ENCODE measurements at regions not wholly inside any gene's neighbourhood (a gene's known extent, or its start where the extent isn't known, plus 50 kb on each side); places are given as distances from the start of the nearest gene placed in this dataset.

DNA sequence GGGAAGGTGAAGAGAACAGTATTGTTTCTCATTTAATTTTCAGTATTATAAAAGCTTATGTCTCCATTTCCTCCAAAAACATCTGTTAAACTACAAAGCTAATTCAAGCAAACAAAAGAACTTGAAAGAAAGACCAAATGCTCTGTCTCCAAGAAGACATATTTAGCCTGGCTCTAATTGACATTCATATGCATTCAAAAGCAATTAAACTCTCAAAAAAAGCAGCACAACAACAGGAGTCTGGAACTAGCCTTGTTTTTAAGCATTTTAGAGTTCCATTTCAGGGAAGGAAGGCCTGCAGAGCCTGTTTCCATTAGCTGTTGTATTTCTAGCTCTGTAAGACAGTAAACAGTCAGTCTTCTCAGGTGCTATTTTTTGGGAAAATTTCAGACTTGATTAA is 447.9 kb downstream of the TDRD15 start:
- Histone ChIP-seq H4K5ac (ENCODE audit: low read length) (no peak overlapping the region), H3K79me1 (ENCODE audit: low read length) (no peaks in the 10 kb centered on the region), H3K4ac (ENCODE audit: low read depth, low read length) (no peak overlapping the region), H3K4me3 (ENCODE audit: low read length) (no peak overlapping the region), H3K4me1 (ENCODE audit: control insufficient read depth, low read depth, low read length) (no peaks in the 10 kb centered on the region), H2AK5ac (ENCODE audit: low read length) (no peak overlapping the region), H3K79me2 (ENCODE audit: control insufficient read depth, insufficient read depth, low read length) (no peaks in the 10 kb centered on the region), H3K18ac (ENCODE audit: low read length) (no peak overlapping the region), H4K8ac (ENCODE audit: low read depth, low read length) (no peak overlapping the region), H3K23ac (ENCODE audit: low read length) (no peak overlapping the region), H3K27ac (ENCODE audit: low read depth, low read length) (no peak overlapping the region), H3K4me2 (ENCODE audit: low read length) (no peak overlapping the region), H3K36me3 (ENCODE audit: control insufficient read depth, insufficient read depth, low read length) (no peaks in the 10 kb centered on the region), H2BK5ac (ENCODE audit: low read length) (no peak overlapping the region), H3K9ac (ENCODE audit: low read length) (no peak overlapping the region), H3K27me3 (ENCODE audit: insufficient read depth, low read length, poor library complexity) (no peaks in the 10 kb centered on the region), H2BK120ac (ENCODE audit: low read depth, low read length) (no peak overlapping the region), H2BK15ac (replicated peaks; ENCODE audit: low read depth) (no peak overlapping the region), H3K56ac (ENCODE audit: low read length) (no peak overlapping the region)
- no peak for DNase-seq

DNA sequence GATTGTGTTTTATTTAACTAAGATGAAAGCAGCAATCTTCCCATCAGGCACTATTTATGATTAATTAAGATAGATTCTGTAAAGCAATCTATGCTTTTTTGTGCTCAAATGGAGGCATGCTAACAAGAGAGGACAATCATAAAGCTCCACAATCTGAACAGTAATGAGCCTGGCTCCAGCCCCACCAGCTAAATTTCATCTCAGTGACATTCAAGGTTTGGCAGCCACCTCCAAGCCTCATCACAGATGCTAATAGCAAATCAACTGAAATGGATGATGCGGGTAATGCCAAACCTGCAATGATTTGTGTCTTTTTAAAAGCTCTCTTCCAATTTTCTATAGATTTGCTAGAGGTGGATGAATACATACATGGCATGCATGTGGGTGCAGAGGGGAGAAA is 456.6 kb downstream of the TDRD15 start:
- Histone ChIP-seq H2BK5ac (ENCODE audit: low read length) (no peak overlapping the region), H2BK15ac (replicated peaks; ENCODE audit: low read depth) (no peak overlapping the region), H3K23ac (ENCODE audit: low read length) (no peak overlapping the region), H3K4me2 (ENCODE audit: low read length) (no peak overlapping the region), H3K36me3 (ENCODE audit: control insufficient read depth, insufficient read depth, low read length) (no peaks in the 10 kb centered on the region), H3K79me2 (ENCODE audit: control insufficient read depth, insufficient read depth, low read length) (no peaks in the 10 kb centered on the region), H3K27ac (ENCODE audit: low read depth, low read length) (no peak overlapping the region), H2AK5ac (ENCODE audit: low read length) (no peak overlapping the region), H2BK120ac (ENCODE audit: low read depth, low read length) (no peak overlapping the region), H4K8ac (ENCODE audit: low read depth, low read length) (no peak overlapping the region), H4K5ac (ENCODE audit: low read length) (no peak overlapping the region), H3K18ac (ENCODE audit: low read length) (no peak overlapping the region), H3K4me1 (ENCODE audit: control insufficient read depth, low read depth, low read length) (no peaks in the 10 kb centered on the region), H3K4me3 (ENCODE audit: low read length) (no peak overlapping the region), H3K9ac (ENCODE audit: low read length) (no peak overlapping the region), H3K27me3 (ENCODE audit: insufficient read depth, low read length, poor library complexity) (no peaks in the 10 kb centered on the region), H3K56ac (ENCODE audit: low read length) (no peak overlapping the region), H3K79me1 (ENCODE audit: low read length) (no peaks in the 10 kb centered on the region), H3K4ac (ENCODE audit: low read depth, low read length) (no peak overlapping the region)
- no CpG with 5 or more reads among the region's 1 CpG for WGBS (ENCODE audit: extremely low coverage, insufficient coverage, low lambda C conversion rate)
- no peak for DNase-seq

DNA sequence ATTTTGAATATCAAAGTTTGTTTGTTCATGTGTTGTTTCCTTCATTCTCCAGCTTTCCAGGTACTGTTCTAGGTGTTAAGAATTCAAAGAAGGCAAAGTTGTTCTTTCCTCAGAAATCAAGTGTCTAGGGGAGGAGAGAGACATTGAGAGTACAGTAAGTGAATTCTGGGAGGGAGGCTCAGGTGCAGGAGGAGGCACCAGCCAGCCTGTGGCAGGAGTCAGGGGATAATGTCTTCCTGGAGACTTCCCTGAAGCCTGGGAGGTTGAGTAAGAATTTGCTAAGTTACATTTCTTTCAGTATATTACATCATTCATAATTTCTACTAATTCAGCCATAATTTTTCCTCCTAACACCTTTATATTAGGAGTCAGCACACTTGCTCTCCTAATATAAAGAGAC is 462.1 kb downstream of the TDRD15 start:
- Histone ChIP-seq H3K9ac (ENCODE audit: low read length) (no peak overlapping the region), H2BK5ac (ENCODE audit: low read length) (no peak overlapping the region), H3K79me1 (ENCODE audit: low read length) (no peaks in the 10 kb centered on the region), H2AK5ac (ENCODE audit: low read length) (no peak overlapping the region), H3K27ac (ENCODE audit: low read depth, low read length) (no peak overlapping the region), H3K4me2 (ENCODE audit: low read length) (no peak overlapping the region), H4K8ac (ENCODE audit: low read depth, low read length) (no peak overlapping the region), H3K23ac (ENCODE audit: low read length) (no peak overlapping the region), H3K4ac (ENCODE audit: low read depth, low read length) (no peak overlapping the region), H3K56ac (ENCODE audit: low read length) (no peak overlapping the region), H2BK15ac (replicated peaks; ENCODE audit: low read depth) (no peak overlapping the region), H4K5ac (ENCODE audit: low read length) (no peak overlapping the region), H2BK120ac (ENCODE audit: low read depth, low read length) (no peak overlapping the region), H3K36me3 (ENCODE audit: control insufficient read depth, insufficient read depth, low read length) (no peaks in the 10 kb centered on the region), H3K4me1 (ENCODE audit: control insufficient read depth, low read depth, low read length) (no peaks in the 10 kb centered on the region), H3K27me3 (ENCODE audit: insufficient read depth, low read length, poor library complexity) (no peaks in the 10 kb centered on the region), H3K4me3 (ENCODE audit: low read length) (no peak overlapping the region), H3K18ac (ENCODE audit: low read length) (no peak overlapping the region), H3K79me2 (ENCODE audit: control insufficient read depth, insufficient read depth, low read length) (no peaks in the 10 kb centered on the region)
- DNase-seq: no peak

DNA sequence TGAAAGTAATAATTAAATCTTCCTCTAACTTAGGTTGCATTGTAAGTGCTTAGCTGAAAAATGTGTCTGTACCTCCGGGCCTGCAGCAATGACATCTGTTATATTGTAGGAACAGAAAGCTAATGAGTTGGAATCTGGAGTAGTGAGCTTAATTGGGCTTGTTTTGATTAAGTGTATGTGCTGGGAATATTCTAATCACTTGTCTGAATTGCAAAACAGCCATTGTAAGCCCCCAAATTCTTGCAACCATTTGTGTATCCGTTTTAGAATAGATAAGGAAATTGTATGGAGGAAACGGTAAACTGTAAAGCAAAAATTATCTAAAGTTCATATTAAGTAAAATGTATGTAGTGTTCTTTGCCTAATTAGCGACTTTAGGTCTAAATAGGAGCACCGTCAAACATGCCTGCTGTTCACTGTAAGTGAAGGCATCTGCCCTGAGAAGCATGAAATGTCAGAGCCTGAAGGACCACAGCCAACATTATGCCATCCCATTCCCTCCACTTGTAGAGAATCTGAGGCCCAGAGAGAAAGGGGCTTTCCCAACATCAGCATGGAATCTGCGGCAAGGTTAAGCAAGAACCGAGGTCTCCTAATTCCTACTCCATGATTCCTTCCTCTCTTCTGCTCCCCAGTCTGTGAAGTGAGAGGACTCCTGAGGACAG is 466.4 kb downstream of the TDRD15 start:
- no peak overlapping the region for H3K4ac ChIP-seq (ENCODE audit: low read depth, low read length)
- H3K79me1 ChIP-seq (ENCODE audit: low read length): no peaks in the 10 kb centered on the region
- no peaks in the 10 kb centered on the region for H3K27me3 ChIP-seq (ENCODE audit: insufficient read depth, low read length, poor library complexity)
- no peaks in the 10 kb centered on the region for H3K79me2 ChIP-seq (ENCODE audit: control insufficient read depth, insufficient read depth, low read length)
- H3K27ac ChIP-seq (ENCODE audit: low read depth, low read length): no peak overlapping the region
- H3K4me3 ChIP-seq (ENCODE audit: low read length): no peak overlapping the region
- no peak overlapping the region for H2AK5ac ChIP-seq (ENCODE audit: low read length)
- no peak overlapping the region for H4K5ac ChIP-seq (ENCODE audit: low read length)
- H3K18ac ChIP-seq (ENCODE audit: low read length): no peak overlapping the region
- no peaks in the 10 kb centered on the region for H3K36me3 ChIP-seq (ENCODE audit: control insufficient read depth, insufficient read depth, low read length)
- no peak overlapping the region for H2BK5ac ChIP-seq (ENCODE audit: low read length)
- H4K8ac ChIP-seq (ENCODE audit: low read depth, low read length): no peak overlapping the region
- no peak overlapping the region for H3K4me2 ChIP-seq (ENCODE audit: low read length)
- DNase-seq: no peak
- H3K9ac ChIP-seq (ENCODE audit: low read length): no peak overlapping the region
- no peak overlapping the region for H2BK120ac ChIP-seq (ENCODE audit: low read depth, low read length)
- no peak overlapping the region for H3K56ac ChIP-seq (ENCODE audit: low read length)
- no peak overlapping the region for H2BK15ac ChIP-seq (replicated peaks; ENCODE audit: low read depth)
- H3K4me1 ChIP-seq (ENCODE audit: control insufficient read depth, low read depth, low read length): no peaks in the 10 kb centered on the region
- H3K23ac ChIP-seq (ENCODE audit: low read length): no peak overlapping the region
- WGBS (ENCODE audit: extremely low coverage, insufficient coverage, low lambda C conversion rate): no CpG with 5 or more reads among the region's 7 CpGs

DNA sequence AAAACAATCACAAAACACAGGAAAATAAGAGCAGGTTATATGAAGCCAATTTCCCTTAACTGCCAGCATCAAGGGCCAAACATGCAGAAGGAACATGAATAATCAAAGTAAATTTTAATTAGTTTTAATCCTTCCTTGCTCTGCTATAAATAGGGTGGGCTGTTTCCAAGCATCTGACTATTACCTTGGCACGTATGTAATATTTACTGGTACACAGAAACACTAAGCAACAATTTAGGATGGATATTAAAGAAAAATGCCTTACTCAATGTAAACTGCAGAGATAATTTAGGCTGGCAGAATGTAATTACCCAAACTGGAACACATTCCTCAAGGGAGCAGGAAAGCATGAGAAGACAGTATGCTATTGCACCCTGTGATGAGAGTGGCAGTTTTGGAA is 468.2 kb downstream of the TDRD15 start:
- no peak overlapping the region for H4K5ac ChIP-seq (ENCODE audit: low read length)
- no peak overlapping the region for H3K56ac ChIP-seq (ENCODE audit: low read length)
- no peak overlapping the region for H3K9ac ChIP-seq (ENCODE audit: low read length)
- H3K4me2 ChIP-seq (ENCODE audit: low read length): no peak overlapping the region
- H3K4ac ChIP-seq (ENCODE audit: low read depth, low read length): no peak overlapping the region
- no peaks in the 10 kb centered on the region for H3K27me3 ChIP-seq (ENCODE audit: insufficient read depth, low read length, poor library complexity)
- no peak overlapping the region for H2BK15ac ChIP-seq (replicated peaks; ENCODE audit: low read depth)
- no peaks in the 10 kb centered on the region for H3K79me2 ChIP-seq (ENCODE audit: control insufficient read depth, insufficient read depth, low read length)
- no peak for DNase-seq
- no peak overlapping the region for H3K23ac ChIP-seq (ENCODE audit: low read length)
- no peaks in the 10 kb centered on the region for H3K79me1 ChIP-seq (ENCODE audit: low read length)
- H2AK5ac ChIP-seq (ENCODE audit: low read length): no peak overlapping the region
- H4K8ac ChIP-seq (ENCODE audit: low read depth, low read length): no peak overlapping the region
- H3K18ac ChIP-seq (ENCODE audit: low read length): no peak overlapping the region
- no peaks in the 10 kb centered on the region for H3K4me1 ChIP-seq (ENCODE audit: control insufficient read depth, low read depth, low read length)
- no peak overlapping the region for H2BK5ac ChIP-seq (ENCODE audit: low read length)
- no peak overlapping the region for H2BK120ac ChIP-seq (ENCODE audit: low read depth, low read length)
- no CpG with 5 or more reads among the region's 1 CpG for WGBS (ENCODE audit: extremely low coverage, insufficient coverage, low lambda C conversion rate)
- no peak overlapping the region for H3K27ac ChIP-seq (ENCODE audit: low read depth, low read length)
- H3K4me3 ChIP-seq (ENCODE audit: low read length): no peak overlapping the region
- no peaks in the 10 kb centered on the region for H3K36me3 ChIP-seq (ENCODE audit: control insufficient read depth, insufficient read depth, low read length)

DNA sequence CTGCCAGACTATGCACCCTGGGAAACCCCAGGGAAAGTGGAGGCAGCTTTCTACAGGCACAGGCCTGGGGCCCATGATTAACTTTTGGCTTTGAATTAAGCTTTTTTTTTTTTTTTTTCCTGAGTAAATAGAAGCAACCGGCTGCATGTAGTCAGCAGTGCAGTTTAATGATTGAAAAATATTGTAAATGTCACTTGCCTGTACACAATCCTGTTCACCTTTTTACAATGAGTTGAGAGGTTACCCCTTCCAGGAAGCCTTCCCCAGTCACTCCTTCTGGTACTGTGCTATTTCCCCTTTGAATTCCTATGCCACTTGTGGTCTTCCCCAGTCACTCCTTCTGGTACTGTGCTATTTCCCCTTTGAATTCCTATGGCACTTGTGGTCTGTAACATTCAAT is 475.6 kb downstream of the TDRD15 start:
- Histone ChIP-seq H3K79me2 (ENCODE audit: control insufficient read depth, insufficient read depth, low read length) (no peaks in the 10 kb centered on the region), H3K18ac (ENCODE audit: low read length) (no peak overlapping the region), H4K5ac (ENCODE audit: low read length) (no peak overlapping the region), H3K23ac (ENCODE audit: low read length) (no peak overlapping the region), H3K4me2 (ENCODE audit: low read length) (no peak overlapping the region), H3K79me1 (ENCODE audit: low read length) (no peaks in the 10 kb centered on the region), H3K56ac (ENCODE audit: low read length) (no peak overlapping the region), H3K36me3 (ENCODE audit: control insufficient read depth, insufficient read depth, low read length) (no peaks in the 10 kb centered on the region), H4K8ac (ENCODE audit: low read depth, low read length) (no peak overlapping the region), H3K9ac (ENCODE audit: low read length) (no peak overlapping the region), H3K4me3 (ENCODE audit: low read length) (no peak overlapping the region), H3K27ac (ENCODE audit: low read depth, low read length) (no peak overlapping the region), H2BK120ac (ENCODE audit: low read depth, low read length) (no peak overlapping the region), H2AK5ac (ENCODE audit: low read length) (no peak overlapping the region), H3K27me3 (ENCODE audit: insufficient read depth, low read length, poor library complexity) (no peaks in the 10 kb centered on the region), H3K4ac (ENCODE audit: low read depth, low read length) (no peak overlapping the region), H2BK5ac (ENCODE audit: low read length) (no peak overlapping the region), H2BK15ac (replicated peaks; ENCODE audit: low read depth) (no peak overlapping the region), H3K4me1 (ENCODE audit: control insufficient read depth, low read depth, low read length) (no peaks in the 10 kb centered on the region)
- no peak for DNase-seq
- no CpG with 5 or more reads among the region's 1 CpG for WGBS (ENCODE audit: extremely low coverage, insufficient coverage, low lambda C conversion rate)
